LHCN-M2 (cell line): ENCODE measurements at regions not wholly inside any gene's neighbourhood (a gene's known extent, or its start where the extent isn't known, plus 50 kb on each side); places are given as distances from the start of the nearest gene placed in this dataset.

Experiments
- DNase-seq: peaks from one replicate; pipeline ENCODE4 v3.0.0-alpha.2; 2012; ENCODE audit warnings: low read depth

DNA sequence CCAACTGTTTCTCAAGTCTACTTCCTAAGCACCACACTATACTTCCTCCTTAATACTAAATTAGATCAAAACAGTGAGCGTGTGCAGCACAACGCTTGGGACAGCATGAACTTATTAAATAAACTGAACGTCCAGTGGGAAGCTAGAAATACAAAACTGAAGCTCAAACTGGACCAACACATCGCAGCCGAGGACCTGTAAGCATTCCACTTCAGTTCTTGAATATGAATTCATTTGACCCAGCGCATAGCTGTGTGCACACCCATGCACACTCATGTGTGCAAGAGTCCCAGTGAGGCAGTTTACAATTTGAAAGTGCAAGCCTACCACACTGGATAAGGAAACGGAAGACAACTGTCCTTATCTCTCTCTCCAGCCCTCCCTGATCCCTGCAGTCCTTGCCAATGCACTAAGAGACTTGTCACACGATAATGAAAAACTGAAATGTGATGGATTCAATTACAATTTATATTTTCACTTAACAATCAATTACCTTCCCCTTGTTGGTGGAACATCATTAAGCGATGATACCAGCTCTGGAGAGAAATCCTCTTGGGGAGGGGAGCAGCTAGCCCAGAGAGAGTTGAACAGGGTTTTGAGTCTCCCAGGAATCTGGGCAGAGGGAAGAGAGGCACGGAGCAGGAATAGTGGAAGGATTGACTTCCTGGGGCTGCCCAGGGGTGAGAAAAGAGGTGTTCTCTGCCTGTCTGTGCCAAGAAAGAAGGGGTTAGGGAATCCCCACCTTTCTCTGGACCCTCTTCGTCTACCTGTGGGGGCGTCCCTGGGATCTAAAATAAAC is 186.5 kb upstream of the KLHL29 start:
- DNase-seq: no peak

DNA sequence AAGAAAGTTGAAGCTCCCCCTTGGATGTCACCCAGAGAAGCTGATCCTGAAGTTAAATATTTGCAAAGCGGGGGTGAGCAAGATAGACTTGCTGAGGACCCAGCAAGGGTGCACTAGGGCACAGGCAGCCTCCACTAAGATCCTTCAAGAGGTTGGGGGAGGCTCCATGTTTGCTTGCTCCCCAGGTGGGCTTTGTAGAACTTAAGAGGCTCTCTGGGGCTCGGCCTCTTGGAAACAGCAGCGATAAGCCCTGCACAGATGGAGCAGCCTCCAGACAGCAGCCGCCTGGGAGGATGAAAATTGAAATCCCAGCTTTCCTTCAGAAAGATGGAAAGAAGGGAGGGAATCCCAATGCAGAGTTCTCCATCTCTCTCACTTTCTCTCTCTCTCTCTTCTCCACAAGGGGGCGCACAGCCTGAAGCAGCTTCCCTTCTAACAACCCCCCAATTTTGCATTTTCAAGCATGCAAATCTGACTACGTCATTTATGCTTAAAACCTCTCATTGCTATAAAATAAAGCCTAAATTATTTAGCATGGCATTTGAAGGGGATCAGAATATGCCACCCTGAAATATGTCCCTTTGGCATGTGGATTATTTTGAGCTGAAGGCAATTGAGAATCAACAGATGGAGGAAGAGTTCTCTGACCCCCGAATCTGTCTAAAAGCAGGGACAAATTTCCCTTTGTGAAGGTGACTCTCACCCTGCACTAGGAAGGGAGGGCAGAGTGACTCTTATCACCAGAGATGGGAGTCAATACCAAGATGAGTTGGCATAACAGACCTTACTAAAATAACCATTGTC is 185.7 kb upstream of the KLHL29 start:
- peak; percentile 23 for DNase-seq

DNA sequence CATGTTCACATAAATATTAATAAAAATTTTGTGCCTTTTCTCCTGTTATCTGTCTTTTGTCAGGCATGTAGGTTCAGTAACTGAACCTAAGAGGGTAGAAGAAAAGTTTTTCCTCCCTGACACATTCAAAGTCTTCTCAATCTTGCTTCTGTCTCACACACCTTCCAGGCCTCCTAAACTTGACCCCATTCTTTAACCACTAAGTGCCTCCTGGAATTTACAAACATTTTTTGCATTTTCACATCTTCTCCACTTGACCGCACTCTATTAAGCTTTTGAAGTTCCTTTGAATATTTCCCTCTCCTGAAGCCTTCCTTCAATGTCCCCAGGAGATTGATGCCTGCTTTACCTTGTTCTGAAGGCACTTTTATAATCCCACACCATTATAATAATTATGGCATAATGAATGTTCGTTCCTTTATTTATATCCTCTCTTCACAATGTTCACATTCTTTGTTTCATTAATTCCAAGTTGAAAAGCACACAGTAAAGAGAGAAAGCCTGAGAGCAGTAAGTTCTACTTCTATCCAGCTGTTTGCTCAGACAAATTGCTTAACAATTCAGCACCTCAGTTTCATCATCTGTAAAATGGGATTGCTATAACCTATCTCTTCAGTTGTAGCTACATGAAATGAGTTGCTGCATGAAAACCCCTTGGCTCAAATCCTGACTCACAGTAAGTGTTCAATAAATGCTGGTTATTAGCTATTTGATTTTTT is 184.8 kb upstream of the KLHL29 start:
- DNase-seq: no peak

DNA sequence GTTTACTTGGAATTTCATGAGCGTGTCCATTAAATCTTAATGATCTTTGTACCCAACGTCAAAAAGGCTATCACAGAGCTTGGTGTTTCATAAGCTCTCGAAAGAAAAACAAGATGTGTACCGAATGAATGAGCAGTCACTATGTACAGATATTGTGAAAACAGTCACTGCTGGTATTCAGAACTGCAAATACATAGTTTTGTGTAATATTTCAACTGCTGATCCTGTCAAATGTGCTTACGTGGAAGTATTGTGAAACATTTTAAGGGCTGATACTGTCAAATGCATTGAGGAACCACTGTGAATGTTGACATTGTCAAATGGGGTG is 184.2 kb upstream of the KLHL29 start:
- no peak for DNase-seq

DNA sequence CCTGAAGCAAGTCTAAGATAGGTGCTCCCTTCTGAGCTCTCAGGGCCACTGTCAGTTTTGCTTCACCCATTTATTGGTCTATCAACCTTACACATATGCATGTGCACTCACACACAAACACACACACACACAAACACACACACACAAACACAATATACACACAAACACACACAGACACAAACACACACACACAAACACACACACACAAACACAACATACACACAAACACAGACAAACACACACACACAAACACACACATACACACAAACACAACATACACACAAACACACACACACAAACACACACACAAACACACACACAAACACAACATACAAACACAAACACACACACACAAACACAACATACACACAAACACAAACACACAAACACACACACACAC is 181.6 kb upstream of the KLHL29 start:
- no peak for DNase-seq

DNA sequence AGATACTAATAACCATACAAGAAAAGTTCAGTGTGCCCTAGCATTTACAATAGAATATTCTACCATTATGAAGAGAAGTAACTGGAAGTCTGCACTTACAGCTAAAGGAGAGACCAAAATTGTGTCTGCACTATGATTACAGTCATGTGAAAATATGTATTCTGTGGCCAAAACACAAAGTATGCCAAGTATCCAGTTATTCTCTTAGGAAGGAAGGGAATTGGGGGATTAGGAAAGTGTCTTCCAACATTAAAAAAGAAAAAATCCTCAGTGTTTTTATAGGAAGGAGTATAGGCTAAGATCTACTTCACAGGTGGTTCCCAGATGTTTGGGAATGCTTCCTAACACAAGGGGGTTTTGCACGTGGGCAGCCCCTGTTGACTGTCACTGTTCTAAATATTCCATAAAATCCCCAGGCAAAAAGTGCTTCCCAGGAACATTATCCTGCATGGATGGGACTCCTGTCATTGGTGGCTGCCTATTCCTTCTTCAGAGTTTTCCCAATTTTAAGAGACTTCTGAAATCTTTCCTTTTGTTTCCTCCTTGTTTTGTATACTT is 180.2 kb upstream of the KLHL29 start:
- DNase-seq: no peak

DNA sequence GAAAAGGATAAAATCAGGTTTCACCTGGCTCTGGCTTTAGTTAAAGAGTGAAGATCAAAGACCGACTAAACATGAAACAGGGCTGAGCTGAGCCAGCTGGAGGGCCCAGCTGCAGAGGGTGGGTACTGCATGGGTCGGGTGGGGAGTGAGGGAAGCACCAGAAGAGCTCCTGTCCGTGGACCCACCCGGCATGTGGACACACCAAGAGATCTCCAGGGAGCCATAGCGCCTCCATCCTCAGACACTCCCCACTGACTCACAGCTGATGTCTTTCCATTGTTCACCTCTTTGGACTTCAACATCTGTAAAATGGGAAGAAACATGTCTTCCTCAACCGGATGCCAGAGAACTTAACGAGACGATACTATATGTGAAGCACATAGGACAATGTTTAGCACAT is 178.3 kb upstream of the KLHL29 start:
- DNase-seq: no peak

DNA sequence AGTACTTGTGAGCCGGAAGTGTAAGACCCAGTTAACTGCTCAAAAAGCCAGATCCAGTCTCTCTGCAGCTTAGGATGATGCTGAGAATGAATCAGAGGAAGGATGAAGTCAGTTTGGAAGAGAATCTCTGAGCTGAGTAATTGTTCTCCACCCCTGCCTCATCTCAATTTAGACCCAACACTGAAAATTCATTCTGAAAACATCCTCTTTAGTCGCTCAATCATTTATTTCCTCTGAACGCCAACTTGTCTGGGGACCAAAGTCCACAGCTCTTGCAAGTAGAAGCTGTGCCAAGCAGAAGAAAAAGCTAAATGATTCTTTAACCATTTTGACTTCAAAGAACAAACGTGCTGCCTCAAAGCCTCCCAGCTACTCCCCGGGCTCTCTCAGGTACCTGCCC is 177.1 kb upstream of the KLHL29 start:
- no peak for DNase-seq

DNA sequence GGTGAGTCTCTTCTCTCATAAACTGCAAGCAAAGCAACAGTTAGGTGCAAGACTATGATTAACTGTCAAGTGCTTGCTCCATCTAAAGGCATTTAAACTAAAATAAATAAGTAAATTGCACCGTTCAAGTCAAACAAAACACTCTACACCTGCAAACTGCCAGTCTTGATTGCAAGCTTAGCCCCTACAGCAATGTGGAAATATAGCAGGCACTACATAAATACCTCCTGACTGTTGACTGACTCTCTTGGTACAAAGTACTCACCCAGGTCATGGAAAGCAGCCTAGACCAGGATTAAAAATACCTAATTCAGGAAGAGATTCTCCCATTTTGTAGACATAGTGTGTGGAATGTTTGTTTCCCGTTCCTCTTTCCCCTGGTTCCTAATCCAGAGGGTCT is 176.6 kb upstream of the KLHL29 start:
- no peak for DNase-seq

DNA sequence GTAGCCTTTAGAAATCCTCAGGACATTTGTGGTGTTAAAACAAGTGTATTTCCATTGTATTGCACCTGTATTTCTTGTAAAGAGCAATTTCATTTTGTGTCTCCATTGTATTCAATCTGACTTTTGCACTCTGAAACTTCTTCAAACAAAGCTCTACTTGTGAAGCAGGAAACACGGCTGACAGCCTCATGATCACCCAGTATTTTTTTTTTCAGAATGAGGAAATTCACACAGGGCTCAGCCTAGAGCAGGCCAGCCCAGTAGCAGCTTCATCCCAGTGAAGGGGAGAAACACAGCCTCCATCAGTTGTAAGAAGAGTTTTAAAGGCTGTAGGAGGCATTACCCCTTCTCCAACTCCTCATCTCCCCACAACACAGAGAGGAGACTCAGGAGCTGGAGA is 175.9 kb upstream of the KLHL29 start:
- no peak for DNase-seq

DNA sequence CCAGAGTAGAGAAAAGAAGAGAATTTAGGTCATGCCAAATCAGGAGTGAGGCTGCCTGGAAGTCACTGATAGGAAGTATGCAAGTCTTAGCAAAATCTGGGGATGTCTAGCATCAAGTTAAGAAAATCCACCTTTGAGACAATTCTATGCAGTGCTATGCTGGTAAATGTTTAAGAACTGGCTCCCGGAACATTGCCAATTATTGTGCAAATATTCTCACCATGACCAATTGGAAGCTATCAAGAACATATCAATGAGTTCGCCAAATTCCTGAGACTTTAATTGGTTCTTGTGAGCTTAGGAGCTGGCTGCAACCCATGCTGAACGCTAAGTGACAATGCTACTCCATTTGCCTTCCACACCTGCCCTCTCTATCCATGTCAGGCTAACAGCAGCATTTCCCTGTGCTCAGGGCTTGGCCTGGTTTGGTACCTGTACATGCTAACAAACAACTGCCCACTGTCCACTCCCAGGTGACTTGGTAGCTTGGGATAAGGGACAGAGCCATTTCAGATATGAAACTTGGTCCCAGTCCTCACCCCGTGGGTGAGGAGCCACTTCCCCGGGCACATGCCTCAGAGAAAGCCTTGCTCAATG is 172.9 kb upstream of the KLHL29 start:
- no peak for DNase-seq

DNA sequence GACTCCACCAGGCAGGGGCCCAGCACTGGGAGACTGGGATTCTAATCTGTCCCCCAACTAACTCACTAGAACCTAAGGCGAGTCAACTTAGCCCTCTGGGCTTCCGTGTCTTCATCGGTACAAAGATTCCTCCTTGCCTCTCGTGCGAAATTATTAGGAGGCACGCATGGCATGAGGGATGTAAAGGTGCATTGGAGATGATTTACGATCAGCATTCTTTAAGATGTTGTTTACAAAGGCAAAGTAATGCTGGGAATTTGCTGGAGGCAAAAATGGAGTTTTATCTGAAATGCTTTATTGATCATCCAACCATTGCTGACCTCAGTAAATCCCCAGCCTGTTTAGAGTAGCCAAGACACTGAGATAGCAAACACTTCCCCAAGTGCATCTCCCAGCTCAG is 171.8 kb upstream of the KLHL29 start:
- no peak for DNase-seq

DNA sequence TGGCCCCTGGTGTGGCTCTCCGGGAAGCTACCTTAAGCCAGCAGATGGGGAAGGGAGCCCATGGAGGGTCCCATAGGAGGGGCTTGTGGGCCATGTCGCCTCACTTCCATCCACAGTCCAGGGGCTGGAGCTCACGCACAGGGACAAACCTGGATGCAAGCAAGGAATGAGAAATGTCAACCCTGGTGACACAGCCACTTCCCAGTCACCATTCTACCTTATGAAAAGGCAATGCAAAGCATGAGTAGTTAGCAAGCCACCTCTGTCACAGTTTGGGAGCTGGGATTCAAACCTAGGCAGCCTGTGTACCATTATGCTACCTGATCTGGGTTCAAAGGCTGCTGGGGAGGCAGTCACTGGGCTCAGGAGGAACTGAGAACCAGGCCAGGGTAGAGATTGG is 170.0 kb upstream of the KLHL29 start:
- no peak for DNase-seq

DNA sequence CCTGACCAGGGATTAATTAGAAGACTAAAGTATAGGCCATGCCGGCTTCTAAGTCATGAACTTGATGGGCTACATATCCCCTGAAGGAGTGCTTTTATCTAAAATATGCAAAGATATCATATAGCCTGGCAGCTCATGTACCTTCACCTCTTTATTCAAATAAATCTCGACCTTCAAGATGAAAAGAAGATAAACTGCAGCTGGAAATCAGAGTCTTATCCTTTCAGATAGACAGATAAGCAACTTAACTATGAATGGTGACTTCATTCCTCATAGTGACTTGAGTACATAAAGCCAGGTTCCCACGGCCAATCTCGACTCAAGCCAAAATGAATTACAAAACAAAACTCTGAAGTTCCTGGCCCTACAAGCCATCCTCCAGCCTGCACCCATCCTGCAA is 165.3 kb upstream of the KLHL29 start:
- no peak for DNase-seq

DNA sequence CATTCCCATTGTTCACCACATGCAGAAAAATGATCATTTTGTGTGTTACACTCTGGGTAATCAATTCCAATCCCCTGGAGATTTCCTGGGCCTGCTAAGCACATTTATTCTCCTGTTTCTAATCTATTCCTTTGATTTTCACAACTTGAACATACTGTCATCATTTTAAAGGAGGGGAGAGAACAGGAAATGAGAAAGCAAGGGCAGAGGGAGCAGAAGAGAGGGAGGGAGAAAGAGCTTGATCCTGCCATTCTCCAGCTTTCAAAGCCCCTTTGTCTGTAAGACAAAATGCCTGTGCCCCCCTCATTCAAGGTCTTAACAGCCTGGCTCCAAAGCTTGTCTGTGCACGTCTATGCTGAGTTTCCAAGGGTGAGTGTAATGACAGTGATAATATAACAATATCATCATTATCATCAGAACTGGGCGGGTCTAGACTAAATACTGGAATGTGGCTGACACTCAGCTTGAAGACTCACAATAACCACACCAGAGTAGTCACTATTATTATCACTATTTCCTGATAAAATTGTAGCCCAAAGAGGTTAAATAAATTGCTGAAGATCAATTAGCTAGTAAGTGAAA is 164.4 kb upstream of the KLHL29 start:
- no peak for DNase-seq

DNA sequence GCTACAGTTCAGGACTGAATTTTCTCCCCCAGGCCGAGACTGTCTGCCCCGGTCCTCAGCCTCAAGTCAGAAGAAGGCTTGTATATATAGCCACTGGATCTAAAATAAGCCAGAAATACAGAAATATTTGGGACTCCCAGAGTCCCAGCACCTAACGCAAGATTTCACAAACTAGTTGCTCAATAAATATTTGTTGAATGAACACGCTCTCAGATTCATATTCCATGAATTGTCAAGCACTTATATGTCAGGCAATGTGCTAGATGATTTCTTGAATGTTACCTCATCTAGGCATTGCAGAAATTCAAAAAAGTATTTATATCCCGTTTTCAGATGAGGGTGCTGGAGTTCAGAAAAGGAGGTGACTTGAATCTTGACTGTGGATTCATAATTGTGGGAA is 163.7 kb upstream of the KLHL29 start:
- no peak for DNase-seq

DNA sequence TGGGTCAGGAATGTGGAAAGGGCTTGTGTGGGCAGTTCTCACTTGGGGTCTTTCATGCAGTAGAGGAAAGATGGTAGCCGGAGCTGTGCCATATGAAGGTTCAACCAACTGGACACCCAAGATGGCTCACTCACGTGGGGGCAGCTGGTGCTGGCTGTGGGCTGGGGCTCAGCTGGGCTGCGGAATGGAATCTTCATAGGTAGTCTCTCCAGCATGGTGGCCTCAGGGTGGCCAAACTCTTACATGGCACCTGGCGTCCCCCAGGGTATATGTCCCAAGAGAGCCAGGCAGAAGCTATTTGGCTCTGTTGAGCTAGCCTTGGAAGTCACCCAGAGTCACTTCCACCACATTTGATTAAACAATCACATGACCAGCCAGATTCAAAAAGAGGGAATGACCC is 163.1 kb upstream of the KLHL29 start:
- DNase-seq: no peak

DNA sequence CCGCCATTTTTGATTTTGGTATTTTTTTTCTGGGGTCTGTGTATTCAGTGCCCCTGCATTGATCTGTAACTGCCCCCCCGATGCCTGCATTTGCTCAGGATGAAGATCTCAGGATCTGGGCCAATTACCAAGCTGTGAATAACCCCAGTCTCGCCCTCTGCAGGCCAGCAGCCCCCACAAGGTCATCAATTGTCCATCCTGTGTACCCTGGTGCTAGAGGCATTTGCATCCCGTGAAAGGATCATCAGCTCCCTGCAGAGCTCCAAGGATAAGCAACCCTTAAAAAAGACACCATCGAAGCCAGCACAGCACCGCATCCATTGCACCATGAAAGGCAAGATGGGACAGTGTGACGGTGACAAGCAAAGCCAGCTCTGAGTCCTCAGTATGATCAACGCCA is 154.1 kb upstream of the KLHL29 start:
- no peak for DNase-seq

DNA sequence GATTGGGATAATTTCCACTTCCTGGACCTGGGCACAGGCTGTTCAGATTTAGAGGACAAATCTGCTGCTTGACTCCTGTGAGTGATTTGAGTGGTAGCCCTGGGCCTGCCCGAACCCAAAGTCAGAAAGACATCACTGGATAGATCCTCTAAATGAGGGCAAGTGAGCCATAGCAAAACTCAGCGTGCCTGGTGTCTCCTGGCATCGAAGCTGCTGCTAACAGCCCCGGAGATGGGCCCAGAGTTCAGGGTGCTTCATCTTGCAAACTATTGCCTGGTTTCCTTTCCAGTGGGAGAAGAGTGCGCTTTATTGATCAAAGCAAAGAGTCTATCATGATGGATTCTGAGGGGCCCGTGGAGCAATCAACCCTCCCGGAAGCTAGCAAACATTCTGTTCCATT is 153.1 kb upstream of the KLHL29 start:
- no peak for DNase-seq

DNA sequence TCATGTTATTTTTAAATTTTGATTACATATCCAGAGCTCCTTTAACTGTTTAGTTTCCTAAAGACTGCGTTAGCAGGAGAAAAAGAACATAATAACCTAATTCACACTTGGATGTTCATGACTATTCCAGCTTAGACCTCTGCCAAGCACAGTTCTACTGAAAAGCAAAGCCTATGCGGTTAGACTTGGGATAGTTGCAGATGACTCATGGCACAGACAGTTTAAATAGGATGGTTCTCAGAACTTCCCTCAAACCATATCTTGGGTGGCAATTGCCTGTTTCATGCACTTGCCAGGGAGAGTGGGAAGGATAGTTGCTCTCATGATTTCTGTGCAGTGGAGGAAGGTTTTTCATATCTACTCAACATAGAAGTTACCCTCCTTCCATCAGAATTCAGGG is 149.7 kb upstream of the KLHL29 start:
- DNase-seq: peak; percentile 79

DNA sequence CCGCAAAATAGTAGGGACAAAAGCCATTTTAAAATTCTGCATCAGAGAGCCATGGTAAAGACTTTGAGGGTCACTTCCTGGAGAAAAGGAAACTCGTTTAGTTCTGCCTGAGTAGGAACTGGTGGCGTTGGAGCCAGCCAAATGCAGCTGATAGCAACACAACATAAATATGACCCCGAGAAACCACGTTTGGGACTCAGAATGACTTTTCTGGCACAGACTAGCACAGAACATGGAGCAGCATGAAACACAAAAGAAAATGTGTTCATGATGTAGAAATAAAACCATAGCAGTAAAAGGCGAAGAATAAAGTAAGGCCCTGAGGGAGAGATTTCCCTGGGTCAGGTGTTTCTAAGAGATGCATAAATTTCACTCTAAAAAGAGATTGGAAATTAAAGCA is 149.2 kb upstream of the KLHL29 start:
- no peak for DNase-seq

DNA sequence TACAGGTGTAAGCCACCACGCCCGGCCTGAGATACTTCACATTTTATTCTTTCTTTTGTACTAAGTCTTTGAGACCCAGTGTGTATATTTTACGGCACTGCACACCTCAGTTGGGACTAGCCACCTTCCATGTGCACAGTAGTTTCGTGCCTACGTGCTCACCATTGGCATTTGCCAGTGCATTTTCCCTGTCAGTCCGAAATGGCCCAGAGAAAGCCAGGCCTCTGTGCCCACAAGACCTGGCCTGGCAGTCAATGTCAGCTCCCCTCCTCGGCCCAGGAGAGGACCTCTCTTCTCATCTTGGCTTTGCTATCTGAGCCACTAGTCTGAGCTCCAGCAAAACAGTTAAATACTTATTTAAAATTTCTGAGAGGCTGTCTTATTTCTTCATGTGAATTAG is 147.8 kb upstream of the KLHL29 start:
- DNase-seq: no peak
